Bronchial epithelial cell (primary cell): ENCODE measurements at regions not wholly inside any gene's neighbourhood (a gene's known extent, or its start where the extent isn't known, plus 50 kb on each side); places are given as distances from the start of the nearest gene placed in this dataset.

ENCODE experiments used
- DNase-seq: peaks from one replicate; pipeline ENCODE4 v3.0.0-alpha.2; 2010; ENCODE audit warnings: low read depth
- FAIRE-seq: peaks from 2 replicates; lab custom pipeline; 2011; peaks lifted over from hg19 to GRCh38; lab: Jason Lieb, UNC
- H3K27me3 ChIP-seq: 2 replicates; pipeline ENCODE4 v1.5.1; 2011; ENCODE audit warnings: low read length; ENCODE audit not compliant: control insufficient read depth, insufficient read depth
- H3K36me3 ChIP-seq: 2 replicates; pipeline ENCODE4 v1.5.1; 2011; ENCODE audit warnings: low read length; ENCODE audit not compliant: control insufficient read depth, insufficient read depth
- H3K4me3 ChIP-seq: 2 replicates; pipeline ENCODE4 v1.5.1; 2011; ENCODE audit warnings: mild to moderate bottlenecking, low read depth, low read length, control low read depth
- TF ChIP-seq, protein P1 (sequence below): IDR thresholded peaks from 2 replicates; pipeline ENCODE4 v1.5.1; 2011; ENCODE audit warnings: mild to moderate bottlenecking, moderate library complexity, low read length, control low read depth, inconsistent platforms; ENCODE audit not compliant: insufficient read depth, severe bottlenecking

DNA sequence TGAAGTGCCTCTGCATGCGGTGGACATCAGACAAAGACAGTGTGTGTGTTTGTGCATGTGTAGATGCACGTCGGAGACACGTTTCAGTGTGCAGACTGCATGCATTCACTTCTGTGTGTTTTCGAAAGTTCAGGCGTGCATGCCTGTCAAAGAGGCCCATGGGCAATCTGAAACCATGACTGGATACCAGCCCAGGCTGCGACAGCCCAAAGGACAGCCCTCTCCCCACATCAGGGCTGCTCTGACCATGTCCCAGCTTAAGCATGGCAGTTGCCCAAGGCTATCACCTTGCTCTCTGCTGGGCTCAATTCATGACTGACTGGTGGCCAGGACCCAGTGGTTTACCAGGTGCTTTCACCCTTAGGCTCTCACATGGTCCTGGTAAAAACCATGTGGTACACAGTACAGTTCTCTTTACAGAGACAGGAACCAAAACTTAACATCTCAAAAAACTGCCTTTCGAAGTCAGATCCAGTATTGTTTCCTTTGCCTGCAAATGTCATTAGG is 423.7 kb upstream of the CADM1 start:
- Histone ChIP-seq H3K4me3 (no peak overlapping the region), H3K27me3 (no peaks in the 10 kb centered on the region), H3K36me3 (no peaks in the 10 kb centered on the region)
- no peak for FAIRE-seq
- TF ChIP-seq, protein P1, sequence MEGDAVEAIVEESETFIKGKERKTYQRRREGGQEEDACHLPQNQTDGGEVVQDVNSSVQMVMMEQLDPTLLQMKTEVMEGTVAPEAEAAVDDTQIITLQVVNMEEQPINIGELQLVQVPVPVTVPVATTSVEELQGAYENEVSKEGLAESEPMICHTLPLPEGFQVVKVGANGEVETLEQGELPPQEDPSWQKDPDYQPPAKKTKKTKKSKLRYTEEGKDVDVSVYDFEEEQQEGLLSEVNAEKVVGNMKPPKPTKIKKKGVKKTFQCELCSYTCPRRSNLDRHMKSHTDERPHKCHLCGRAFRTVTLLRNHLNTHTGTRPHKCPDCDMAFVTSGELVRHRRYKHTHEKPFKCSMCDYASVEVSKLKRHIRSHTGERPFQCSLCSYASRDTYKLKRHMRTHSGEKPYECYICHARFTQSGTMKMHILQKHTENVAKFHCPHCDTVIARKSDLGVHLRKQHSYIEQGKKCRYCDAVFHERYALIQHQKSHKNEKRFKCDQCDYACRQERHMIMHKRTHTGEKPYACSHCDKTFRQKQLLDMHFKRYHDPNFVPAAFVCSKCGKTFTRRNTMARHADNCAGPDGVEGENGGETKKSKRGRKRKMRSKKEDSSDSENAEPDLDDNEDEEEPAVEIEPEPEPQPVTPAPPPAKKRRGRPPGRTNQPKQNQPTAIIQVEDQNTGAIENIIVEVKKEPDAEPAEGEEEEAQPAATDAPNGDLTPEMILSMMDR = no peak
- no peak for DNase-seq

DNA sequence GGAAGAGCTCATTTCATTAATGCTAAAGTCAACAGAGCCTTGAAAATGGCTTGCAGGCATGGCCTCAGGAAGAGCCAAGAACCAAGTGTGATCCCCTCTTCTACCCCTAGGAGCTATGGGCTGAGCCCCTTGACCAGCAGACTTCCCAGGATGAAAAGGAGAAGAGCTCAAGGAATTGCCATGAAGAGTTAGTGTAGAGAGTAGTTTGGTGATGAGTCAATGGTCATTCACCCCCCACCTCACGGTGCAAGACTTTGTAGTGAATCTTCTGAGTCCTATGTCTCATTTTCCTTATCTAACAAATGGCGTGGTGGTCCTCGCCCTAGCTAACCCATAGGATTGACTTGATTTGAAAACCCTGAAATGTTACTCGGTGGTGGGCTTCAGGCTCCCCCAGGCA is 422.4 kb upstream of the CADM1 start:
- Histone ChIP-seq H3K36me3 (no peaks in the 10 kb centered on the region), H3K27me3 (no peaks in the 10 kb centered on the region), H3K4me3 (no peak overlapping the region)
- TF ChIP-seq, protein P1 = no peak
- DNase-seq (no peak), FAIRE-seq (no peak)

DNA sequence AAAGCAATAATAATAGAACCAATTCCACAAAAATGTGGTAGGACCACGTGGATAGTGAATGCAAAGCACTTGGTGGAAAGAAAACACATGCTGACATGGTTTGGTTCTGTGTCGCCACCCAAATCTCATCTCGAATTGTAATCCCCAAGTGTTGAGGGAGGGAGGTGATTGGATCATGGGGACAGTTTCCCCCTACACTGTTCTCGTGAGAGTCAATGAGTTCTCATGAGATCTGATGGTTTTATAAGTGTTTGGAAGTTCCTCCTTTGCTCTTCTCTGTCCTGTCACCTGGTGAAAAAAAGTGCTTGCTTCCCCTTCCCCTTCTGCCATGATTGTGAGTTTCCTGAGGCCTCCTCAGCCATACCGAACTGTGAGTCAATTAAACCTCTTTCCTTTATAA is 421.9 kb upstream of the CADM1 start:
- Histone ChIP-seq H3K27me3 (no peaks in the 10 kb centered on the region), H3K4me3 (no peak overlapping the region), H3K36me3 (no peaks in the 10 kb centered on the region)
- TF ChIP-seq, protein P1 = no peak
- DNase-seq (no peak), FAIRE-seq (no peak)

DNA sequence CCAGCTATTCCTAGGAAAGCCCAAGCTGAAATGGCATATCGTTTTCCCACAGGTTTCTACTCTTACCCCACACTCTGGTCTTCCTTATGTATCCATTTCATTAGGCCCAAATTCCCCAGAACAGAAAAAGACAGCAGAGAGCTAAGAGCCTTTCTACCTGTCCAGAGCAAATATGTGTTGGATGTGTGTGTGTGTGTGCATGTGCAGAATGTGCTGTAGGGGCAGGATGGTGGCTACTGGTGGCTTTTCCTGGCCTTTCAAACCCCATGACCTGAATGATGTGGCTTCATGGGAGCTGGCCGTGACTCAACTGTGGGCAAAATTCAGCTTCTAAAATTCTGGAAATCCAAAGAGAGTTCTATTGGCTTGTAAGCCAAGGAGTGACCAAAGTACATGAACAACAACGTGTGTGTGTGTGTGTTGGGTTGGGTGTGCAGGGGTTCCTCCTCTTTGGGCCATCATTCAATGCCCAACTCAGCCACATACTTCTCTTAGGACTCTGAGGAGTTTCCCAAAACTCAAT is 421.4 kb upstream of the CADM1 start:
- no peaks in the 10 kb centered on the region for H3K36me3 ChIP-seq
- no peaks in the 10 kb centered on the region for H3K27me3 ChIP-seq
- TF ChIP-seq, protein P1 = no peak
- H3K4me3 ChIP-seq = no peak overlapping the region
- no peak for DNase-seq
- FAIRE-seq = no peak

DNA sequence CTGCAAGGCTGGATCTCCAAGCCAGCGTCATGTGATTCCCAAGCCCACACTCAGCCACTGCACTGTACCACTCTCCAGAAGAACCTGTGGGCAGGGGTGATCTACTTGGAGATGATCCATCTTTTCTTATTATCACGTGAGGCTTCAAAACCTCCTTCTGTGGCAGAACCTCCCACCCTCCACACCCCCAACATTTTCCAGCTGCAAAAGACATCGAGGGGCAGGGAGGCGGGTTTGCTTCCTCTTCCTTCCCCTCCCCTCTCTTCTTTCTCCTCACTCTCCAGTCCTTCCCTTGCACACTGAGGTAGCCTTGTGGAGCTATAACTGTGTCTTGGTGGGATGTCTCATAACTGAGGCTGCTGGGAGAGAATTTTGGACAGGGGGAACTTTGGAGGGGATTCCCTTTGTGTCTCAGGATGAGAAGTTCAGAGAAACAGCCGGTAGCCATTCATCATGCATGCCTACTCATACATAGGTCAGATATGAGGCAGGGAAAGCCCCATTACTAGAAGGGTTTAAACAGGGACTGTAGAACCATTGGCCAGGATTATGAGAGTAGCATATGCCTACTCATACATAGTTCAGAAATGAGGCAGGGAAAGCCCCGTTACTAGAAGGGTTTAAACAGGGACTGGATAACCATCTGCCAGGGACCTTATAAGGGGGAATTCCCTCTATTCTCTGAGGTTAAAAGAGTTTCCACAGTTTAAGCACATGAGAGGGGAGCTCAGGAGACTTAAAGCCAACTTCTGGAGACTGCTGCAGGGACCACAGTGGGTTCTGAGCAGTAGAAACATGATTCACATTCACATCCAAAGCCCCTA is 420.7 kb upstream of the CADM1 start:
- Histone ChIP-seq H3K36me3 (no peaks in the 10 kb centered on the region), H3K27me3 (no peaks in the 10 kb centered on the region), H3K4me3 (no peak overlapping the region)
- TF ChIP-seq, protein P1 = no peak
- peak; percentile 49 for DNase-seq
- FAIRE-seq = no peak
